HepG2 (cell line): ENCODE measurements at regions not wholly inside any gene's neighbourhood (a gene's known extent, or its start where the extent isn't known, plus 50 kb on each side); places are given as distances from the start of the nearest gene placed in this dataset.

Source experiments
- CEBPG ChIP-seq: IDR thresholded peaks from 2 replicates; pipeline ENCODE4 v1.6.1; 2016
- EZH2 ChIP-seq: conservative IDR thresholded peaks from 2 replicates; pipeline ENCODE4 v1.6.1; 2012; ENCODE audit warnings: mild to moderate bottlenecking, low read depth, low read length, moderate library complexity
- HOXA3 ChIP-seq: sonication (generic); formaldehyde crosslinking; IDR thresholded peaks from 2 replicates; pipeline ENCODE4 v1.5.0; 2020; ENCODE audit warnings: missing genetic modification reagents
- JUN ChIP-seq: sonication (generic); formaldehyde crosslinking; IDR thresholded peaks from 2 replicates; pipeline ENCODE4 v1.4.0; 2020; ENCODE audit warnings: mild to moderate bottlenecking, missing genetic modification reagents
- MLLT10 ChIP-seq: sonication (generic); formaldehyde crosslinking; IDR thresholded peaks from 2 replicates; pipeline ENCODE4 v1.4.0; 2020; ENCODE audit warnings: missing genetic modification reagents
- POLR2A ChIP-seq, 2 experiments: IDR thresholded peaks; 2 replicates each; pipeline ENCODE4 v1.6.1; 2011; ENCODE audit warnings: low read depth in 2 of 2, low read length in 2 of 2, mild to moderate bottlenecking in 1 of 2, moderate library complexity in 1 of 2; ENCODE audit not compliant: insufficient read depth in 1 of 2
- SMC3 ChIP-seq: IDR thresholded peaks from 2 replicates; pipeline ENCODE4 v1.6.1; 2011; ENCODE audit warnings: low read length, improper control_type of control experiment
- ZFAT ChIP-seq: sonication (generic); formaldehyde crosslinking; conservative IDR thresholded peaks from 2 replicates; pipeline ENCODE4 v1.8.1; 2023; ENCODE audit warnings: missing genetic modification reagents, inconsistent platforms
- ZNF180 ChIP-seq: sonication (generic); formaldehyde crosslinking; IDR thresholded peaks from 2 replicates; pipeline ENCODE4 v1.4.0; 2020; ENCODE audit warnings: low read depth, missing genetic modification reagents, borderline replicate concordance
- TF ChIP-seq, protein P1 (sequence below): sonication (generic); formaldehyde crosslinking; IDR thresholded peaks from 2 replicates; pipeline ENCODE4 v1.5.0; 2020; ENCODE audit warnings: mild to moderate bottlenecking, missing genetic modification reagents, moderate library complexity
- TF ChIP-seq, protein P2 (sequence below): sonication (generic); formaldehyde crosslinking; IDR thresholded peaks from 2 replicates; pipeline ENCODE4 v1.5.0; 2020; ENCODE audit warnings: missing genetic modification reagents
- TF ChIP-seq, protein P3 (sequence below): sonication (generic); formaldehyde crosslinking; IDR thresholded peaks from 2 replicates; pipeline ENCODE4 v1.8.1; 2023; ENCODE audit warnings: missing genetic modification reagents, inconsistent platforms, borderline replicate concordance
- TF ChIP-seq, protein P4 (sequence below), 2 experiments: IDR thresholded peaks; 2 replicates each; pipeline ENCODE4 v1.6.1; 2011 to 2012; ENCODE audit warnings: low read length in 2 of 2, borderline replicate concordance in 1 of 2, low read depth in 1 of 2, mild to moderate bottlenecking in 1 of 2, moderate library complexity in 1 of 2

DNA sequence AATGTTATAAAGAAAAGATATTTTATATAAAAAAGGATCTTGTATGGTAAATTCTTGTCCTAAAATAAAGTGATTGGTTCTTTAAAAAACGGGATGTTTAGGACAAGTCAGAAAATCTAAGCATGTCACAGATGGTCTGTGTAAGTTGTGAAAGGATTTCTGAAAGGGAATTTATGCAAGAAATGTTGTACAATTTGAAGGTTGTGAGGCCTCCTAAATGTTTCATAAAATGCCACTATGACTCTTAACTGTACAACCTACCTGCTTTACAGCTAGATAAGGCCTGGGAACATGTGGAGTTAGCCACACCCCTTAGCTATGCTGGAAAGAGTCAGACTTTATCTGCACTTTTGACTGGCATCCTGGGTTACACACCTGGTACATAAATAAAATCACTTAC lies 951.5 kb upstream of the POU3F4 start:
- TF ChIP-seq, protein P1, sequence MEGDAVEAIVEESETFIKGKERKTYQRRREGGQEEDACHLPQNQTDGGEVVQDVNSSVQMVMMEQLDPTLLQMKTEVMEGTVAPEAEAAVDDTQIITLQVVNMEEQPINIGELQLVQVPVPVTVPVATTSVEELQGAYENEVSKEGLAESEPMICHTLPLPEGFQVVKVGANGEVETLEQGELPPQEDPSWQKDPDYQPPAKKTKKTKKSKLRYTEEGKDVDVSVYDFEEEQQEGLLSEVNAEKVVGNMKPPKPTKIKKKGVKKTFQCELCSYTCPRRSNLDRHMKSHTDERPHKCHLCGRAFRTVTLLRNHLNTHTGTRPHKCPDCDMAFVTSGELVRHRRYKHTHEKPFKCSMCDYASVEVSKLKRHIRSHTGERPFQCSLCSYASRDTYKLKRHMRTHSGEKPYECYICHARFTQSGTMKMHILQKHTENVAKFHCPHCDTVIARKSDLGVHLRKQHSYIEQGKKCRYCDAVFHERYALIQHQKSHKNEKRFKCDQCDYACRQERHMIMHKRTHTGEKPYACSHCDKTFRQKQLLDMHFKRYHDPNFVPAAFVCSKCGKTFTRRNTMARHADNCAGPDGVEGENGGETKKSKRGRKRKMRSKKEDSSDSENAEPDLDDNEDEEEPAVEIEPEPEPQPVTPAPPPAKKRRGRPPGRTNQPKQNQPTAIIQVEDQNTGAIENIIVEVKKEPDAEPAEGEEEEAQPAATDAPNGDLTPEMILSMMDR (CRISPR knock-in tag): no peak
- TF ChIP-seq, protein P2, sequence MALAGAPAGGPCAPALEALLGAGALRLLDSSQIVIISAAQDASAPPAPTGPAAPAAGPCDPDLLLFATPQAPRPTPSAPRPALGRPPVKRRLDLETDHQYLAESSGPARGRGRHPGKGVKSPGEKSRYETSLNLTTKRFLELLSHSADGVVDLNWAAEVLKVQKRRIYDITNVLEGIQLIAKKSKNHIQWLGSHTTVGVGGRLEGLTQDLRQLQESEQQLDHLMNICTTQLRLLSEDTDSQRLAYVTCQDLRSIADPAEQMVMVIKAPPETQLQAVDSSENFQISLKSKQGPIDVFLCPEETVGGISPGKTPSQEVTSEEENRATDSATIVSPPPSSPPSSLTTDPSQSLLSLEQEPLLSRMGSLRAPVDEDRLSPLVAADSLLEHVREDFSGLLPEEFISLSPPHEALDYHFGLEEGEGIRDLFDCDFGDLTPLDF (CRISPR knock-in tag): no peak
- TF ChIP-seq EZH2: no peak
- TF ChIP-seq POLR2A (IDR thresholded peaks at IDR 0.05; ENCODE audit: insufficient read depth in 1 of 2, low read depth in 2 of 2, low read length in 2 of 2): no peak
- no peak for TF ChIP-seq ZFAT (CRISPR knock-in tag)
- TF ChIP-seq, protein P3, sequence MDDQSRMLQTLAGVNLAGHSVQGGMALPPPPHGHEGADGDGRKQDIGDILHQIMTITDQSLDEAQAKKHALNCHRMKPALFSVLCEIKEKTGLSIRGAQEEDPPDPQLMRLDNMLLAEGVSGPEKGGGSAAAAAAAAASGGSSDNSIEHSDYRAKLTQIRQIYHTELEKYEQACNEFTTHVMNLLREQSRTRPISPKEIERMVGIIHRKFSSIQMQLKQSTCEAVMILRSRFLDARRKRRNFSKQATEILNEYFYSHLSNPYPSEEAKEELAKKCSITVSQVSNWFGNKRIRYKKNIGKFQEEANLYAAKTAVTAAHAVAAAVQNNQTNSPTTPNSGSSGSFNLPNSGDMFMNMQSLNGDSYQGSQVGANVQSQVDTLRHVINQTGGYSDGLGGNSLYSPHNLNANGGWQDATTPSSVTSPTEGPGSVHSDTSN (CRISPR knock-in tag): no peak
- no peak for TF ChIP-seq MLLT10
- no peak for TF ChIP-seq ZNF180 (CRISPR knock-in tag)
- no peak for TF ChIP-seq JUN (CRISPR knock-in tag)
- no peak for TF ChIP-seq CEBPG
- TF ChIP-seq SMC3: no peak
- TF ChIP-seq, protein P4, sequence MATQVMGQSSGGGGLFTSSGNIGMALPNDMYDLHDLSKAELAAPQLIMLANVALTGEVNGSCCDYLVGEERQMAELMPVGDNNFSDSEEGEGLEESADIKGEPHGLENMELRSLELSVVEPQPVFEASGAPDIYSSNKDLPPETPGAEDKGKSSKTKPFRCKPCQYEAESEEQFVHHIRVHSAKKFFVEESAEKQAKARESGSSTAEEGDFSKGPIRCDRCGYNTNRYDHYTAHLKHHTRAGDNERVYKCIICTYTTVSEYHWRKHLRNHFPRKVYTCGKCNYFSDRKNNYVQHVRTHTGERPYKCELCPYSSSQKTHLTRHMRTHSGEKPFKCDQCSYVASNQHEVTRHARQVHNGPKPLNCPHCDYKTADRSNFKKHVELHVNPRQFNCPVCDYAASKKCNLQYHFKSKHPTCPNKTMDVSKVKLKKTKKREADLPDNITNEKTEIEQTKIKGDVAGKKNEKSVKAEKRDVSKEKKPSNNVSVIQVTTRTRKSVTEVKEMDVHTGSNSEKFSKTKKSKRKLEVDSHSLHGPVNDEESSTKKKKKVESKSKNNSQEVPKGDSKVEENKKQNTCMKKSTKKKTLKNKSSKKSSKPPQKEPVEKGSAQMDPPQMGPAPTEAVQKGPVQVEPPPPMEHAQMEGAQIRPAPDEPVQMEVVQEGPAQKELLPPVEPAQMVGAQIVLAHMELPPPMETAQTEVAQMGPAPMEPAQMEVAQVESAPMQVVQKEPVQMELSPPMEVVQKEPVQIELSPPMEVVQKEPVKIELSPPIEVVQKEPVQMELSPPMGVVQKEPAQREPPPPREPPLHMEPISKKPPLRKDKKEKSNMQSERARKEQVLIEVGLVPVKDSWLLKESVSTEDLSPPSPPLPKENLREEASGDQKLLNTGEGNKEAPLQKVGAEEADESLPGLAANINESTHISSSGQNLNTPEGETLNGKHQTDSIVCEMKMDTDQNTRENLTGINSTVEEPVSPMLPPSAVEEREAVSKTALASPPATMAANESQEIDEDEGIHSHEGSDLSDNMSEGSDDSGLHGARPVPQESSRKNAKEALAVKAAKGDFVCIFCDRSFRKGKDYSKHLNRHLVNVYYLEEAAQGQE (IDR thresholded peaks at IDR 0.05; ENCODE audit: borderline replicate concordance in 1 of 2, low read depth in 1 of 2, low read length in 2 of 2): no peak
- TF ChIP-seq HOXA3: no peak
